Erythroblast (primary cell): ENCODE measurements at regions not wholly inside any gene's neighbourhood (a gene's known extent, or its start where the extent isn't known, plus 50 kb on each side); places are given as distances from the start of the nearest gene placed in this dataset.

Experiments used
- GATA1 ChIP-seq: IDR thresholded peaks from 2 replicates; pipeline ENCODE4 v1.6.1; 2011; ENCODE audit warnings: low read depth, mild to moderate bottlenecking, control low read depth, low read length, moderate library complexity
- POLR2A ChIP-seq: IDR thresholded peaks from 2 replicates; pipeline ENCODE4 v1.6.1; 2011; ENCODE audit warnings: mild to moderate bottlenecking, low read length

DNA sequence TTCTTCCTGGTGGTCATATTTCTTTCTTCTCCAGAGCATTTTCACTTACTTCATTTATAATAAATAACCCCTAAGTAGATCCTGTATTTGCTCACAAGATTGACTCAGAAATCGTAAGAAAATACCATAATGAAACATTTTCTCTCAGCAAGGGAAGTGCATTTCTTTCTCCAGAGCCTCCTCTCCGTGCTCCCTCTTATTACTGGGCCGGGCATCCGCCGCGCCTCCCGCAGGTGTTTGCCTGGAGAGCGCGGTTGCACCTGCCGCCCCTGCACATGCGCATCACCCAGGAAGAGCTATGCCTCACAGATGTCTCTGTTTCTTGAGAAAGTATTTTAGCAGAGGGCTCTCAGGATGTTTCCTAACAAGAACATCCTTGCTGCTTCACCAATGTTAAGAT is 509.2 kb downstream of the TCERG1L start:
- TF ChIP-seq POLR2A: no peak
- TF ChIP-seq GATA1: no peak
